BLaER1 (cell line): ENCODE measurements at regions not wholly inside any gene's neighbourhood (a gene's known extent, or its start where the extent isn't known, plus 50 kb on each side); places are given as distances from the start of the nearest gene placed in this dataset.

Source experiments
- H3K27ac ChIP-seq: shearing (Covaris generic); formaldehyde crosslinking; 2 replicates; pipeline ENCODE4 v1.8.1; 2022
- H3K27me3 ChIP-seq: shearing (Covaris generic); formaldehyde crosslinking; 2 replicates; pipeline ENCODE4 v1.8.1; 2022
- H3K36me3 ChIP-seq: shearing (Covaris generic); formaldehyde crosslinking; 2 replicates; pipeline ENCODE4 v1.8.1; 2022
- H3K4me1 ChIP-seq: shearing (Covaris generic); formaldehyde crosslinking; 2 replicates; pipeline ENCODE4 v1.8.1; 2022
- H3K4me2 ChIP-seq: shearing (Covaris generic); formaldehyde crosslinking; 2 replicates; pipeline ENCODE4 v1.8.1; 2022
- H3K4me3 ChIP-seq: shearing (Covaris generic); formaldehyde crosslinking; 2 replicates; pipeline ENCODE4 v1.8.1; 2022
- H3K9ac ChIP-seq: shearing (Covaris generic); formaldehyde crosslinking; 2 replicates; pipeline ENCODE4 v1.8.1; 2022
- H3K9me3 ChIP-seq: shearing (Covaris generic); formaldehyde crosslinking; 2 replicates; pipeline ENCODE4 v1.8.1; 2022
- H4K20me1 ChIP-seq: shearing (Covaris generic); formaldehyde crosslinking; 2 replicates; pipeline ENCODE4 v1.8.1; 2022
- Cebpa-rat ChIP-seq: shearing (Covaris generic); IDR thresholded peaks from 2 replicates; pipeline ENCODE4 v1.8.1; 2022

GRCh38 chr3:162015856-162016255, 519.2 kb downstream of the OTOL1 start:
- Histone ChIP-seq H4K20me1 (no peaks in the 10 kb centered on the region), H3K27me3 (no peaks in the 10 kb centered on the region), H3K9ac (no peak overlapping the region), H3K4me3 (no peak overlapping the region), H3K4me2 (no peak overlapping the region), H3K9me3 (no peaks in the 10 kb centered on the region), H3K36me3 (no peaks in the 10 kb centered on the region), H3K27ac (no peak overlapping the region), H3K4me1 (no peaks in the 10 kb centered on the region)
- TF ChIP-seq Cebpa-rat, result no peak

GRCh38 chr3:162019817-162020216, 523.2 kb downstream of the OTOL1 start:
- H3K4me2 ChIP-seq, result no peak overlapping the region
- H3K4me3 ChIP-seq, result no peak overlapping the region
- no peaks in the 10 kb centered on the region for H3K4me1 ChIP-seq
- no peaks in the 10 kb centered on the region for H3K36me3 ChIP-seq
- H3K27me3 ChIP-seq, result no peaks in the 10 kb centered on the region
- H3K9me3 ChIP-seq, result no peaks in the 10 kb centered on the region
- H3K9ac ChIP-seq, result no peak overlapping the region
- TF ChIP-seq Cebpa-rat, result no peak
- no peak overlapping the region for H3K27ac ChIP-seq
- H4K20me1 ChIP-seq, result no peaks in the 10 kb centered on the region

GRCh38 chr3:162021206-162021605, 524.6 kb downstream of the OTOL1 start:
- H3K4me3 ChIP-seq, result no peak overlapping the region

GRCh38 chr3:162022911-162023310, 526.3 kb downstream of the OTOL1 start:
- H3K27ac ChIP-seq, result no peak overlapping the region
- H3K27me3 ChIP-seq, result no peaks in the 10 kb centered on the region

More at GRCh38 chr3:162021206-162021605, 524.6 kb downstream of the OTOL1 start:
- Histone ChIP-seq H3K9ac (no peak overlapping the region), H4K20me1 (no peaks in the 10 kb centered on the region), H3K27ac (no peak overlapping the region), H3K4me1 (no peaks in the 10 kb centered on the region), H3K36me3 (no peaks in the 10 kb centered on the region), H3K27me3 (no peaks in the 10 kb centered on the region), H3K9me3 (no peaks in the 10 kb centered on the region), H3K4me2 (no peak overlapping the region)
- TF ChIP-seq Cebpa-rat, result no peak

GRCh38 chr3:162029736-162030135, 533.1 kb downstream of the OTOL1 start:
- no peaks in the 10 kb centered on the region for H3K36me3 ChIP-seq
- no peak overlapping the region for H3K27ac ChIP-seq
- no peaks in the 10 kb centered on the region for H3K9me3 ChIP-seq
- H4K20me1 ChIP-seq, result no peaks in the 10 kb centered on the region
- H3K4me3 ChIP-seq, result no peak overlapping the region
- no peak overlapping the region for H3K9ac ChIP-seq
- TF ChIP-seq Cebpa-rat, result no peak
- H3K4me1 ChIP-seq, result no peaks in the 10 kb centered on the region
- H3K27me3 ChIP-seq, result no peaks in the 10 kb centered on the region
- no peak overlapping the region for H3K4me2 ChIP-seq

More at GRCh38 chr3:162022911-162023310, 526.3 kb downstream of the OTOL1 start:
- TF ChIP-seq Cebpa-rat, result no peak
- H3K36me3 ChIP-seq, result no peaks in the 10 kb centered on the region
- no peaks in the 10 kb centered on the region for H4K20me1 ChIP-seq
- H3K4me2 ChIP-seq, result no peak overlapping the region
- no peaks in the 10 kb centered on the region for H3K9me3 ChIP-seq
- no peak overlapping the region for H3K4me3 ChIP-seq
- H3K4me1 ChIP-seq, result no peaks in the 10 kb centered on the region
- no peak overlapping the region for H3K9ac ChIP-seq

- Histone ChIP-seq H3K4me1 (no peaks in the 10 kb centered on the region), H3K27me3 (no peaks in the 10 kb centered on the region), H3K27ac (no peak overlapping the region), H3K4me3 (no peak overlapping the region), H4K20me1 (no peaks in the 10 kb centered on the region), H3K9ac (no peak overlapping the region), H3K36me3 (no peaks in the 10 kb centered on the region), H3K9me3 (no peaks in the 10 kb centered on the region), H3K4me2 (no peak overlapping the region)
- TF ChIP-seq Cebpa-rat, result no peak
Measured at GRCh38 chr3:162034368-162034767, 537.8 kb downstream of the OTOL1 start.

- Histone ChIP-seq H3K4me3 (no peak overlapping the region), H3K4me1 (no peaks in the 10 kb centered on the region), H3K27me3 (no peaks in the 10 kb centered on the region), H3K9ac (no peak overlapping the region), H3K4me2 (no peak overlapping the region), H4K20me1 (no peaks in the 10 kb centered on the region), H3K27ac (no peak overlapping the region), H3K9me3 (no peaks in the 10 kb centered on the region), H3K36me3 (no peaks in the 10 kb centered on the region)
- no peak for TF ChIP-seq Cebpa-rat
Measured at GRCh38 chr3:162041622-162042021, 545.0 kb downstream of the OTOL1 start.

- no peaks in the 10 kb centered on the region for H3K27me3 ChIP-seq
Measured at GRCh38 chr3:162052636-162053035, 556.0 kb downstream of the OTOL1 start.

GRCh38 chr3:162072656-162073164, 576.1 kb downstream of the OTOL1 start:
- no peak overlapping the region for H3K4me2 ChIP-seq
- TF ChIP-seq Cebpa-rat, result no peak
- no peak overlapping the region for H3K27ac ChIP-seq
- H4K20me1 ChIP-seq, result no peaks in the 10 kb centered on the region
- H3K9ac ChIP-seq, result no peak overlapping the region
- H3K36me3 ChIP-seq, result no peaks in the 10 kb centered on the region
- H3K4me1 ChIP-seq, result no peaks in the 10 kb centered on the region
- no peaks in the 10 kb centered on the region for H3K27me3 ChIP-seq
- no peak overlapping the region for H3K4me3 ChIP-seq
- no peaks in the 10 kb centered on the region for H3K9me3 ChIP-seq

More at GRCh38 chr3:162052636-162053035, 556.0 kb downstream of the OTOL1 start:
- no peaks in the 10 kb centered on the region for H4K20me1 ChIP-seq
- H3K4me3 ChIP-seq, result no peak overlapping the region
- no peak overlapping the region for H3K4me2 ChIP-seq
- H3K9me3 ChIP-seq, result no peaks in the 10 kb centered on the region
- no peak overlapping the region for H3K9ac ChIP-seq
- TF ChIP-seq Cebpa-rat, result no peak
- no peaks in the 10 kb centered on the region for H3K36me3 ChIP-seq
- H3K27ac ChIP-seq, result no peak overlapping the region
- H3K4me1 ChIP-seq, result no peaks in the 10 kb centered on the region

- H3K4me3 ChIP-seq, result no peak overlapping the region
- no peaks in the 10 kb centered on the region for H3K9me3 ChIP-seq
- H3K36me3 ChIP-seq, result no peaks in the 10 kb centered on the region
- no peak overlapping the region for H3K9ac ChIP-seq
- no peak overlapping the region for H3K27ac ChIP-seq
- no peak for TF ChIP-seq Cebpa-rat
- no peaks in the 10 kb centered on the region for H3K27me3 ChIP-seq
- no peak overlapping the region for H3K4me2 ChIP-seq
- H3K4me1 ChIP-seq, result no peaks in the 10 kb centered on the region
- H4K20me1 ChIP-seq, result no peaks in the 10 kb centered on the region
Measured at GRCh38 chr3:162073422-162073975, 576.9 kb downstream of the OTOL1 start.

- Histone ChIP-seq H3K27ac (no peak overlapping the region), H3K27me3 (no peaks in the 10 kb centered on the region), H4K20me1 (no peaks in the 10 kb centered on the region), H3K9ac (no peak overlapping the region), H3K4me3 (no peak overlapping the region), H3K36me3 (no peaks in the 10 kb centered on the region), H3K9me3 (no peaks in the 10 kb centered on the region), H3K4me2 (no peak overlapping the region), H3K4me1 (no peaks in the 10 kb centered on the region)
- TF ChIP-seq Cebpa-rat, result no peak
Measured at GRCh38 chr3:162077108-162077507, 580.5 kb downstream of the OTOL1 start.
